Breast epithelium (tissue), 3 donors: ENCODE measurements at regions not wholly inside any gene's neighbourhood (a gene's known extent, or its start where the extent isn't known, plus 50 kb on each side); places are given as distances from the start of the nearest gene placed in this dataset.

Source experiments
- CTCF ChIP-seq, 3 donors: fragments of 450-650 bp; IDR thresholded peaks; one replicate each; pipeline ENCODE4 v1.5.1; 2016 to 2017; ENCODE audit warnings: antibody characterized with exemption in 3 of 3, mild to moderate bottlenecking in 3 of 3, moderate library complexity in 3 of 3
- POLR2A ChIP-seq: fragments of 450-650 bp; IDR thresholded peaks from one replicate; pipeline ENCODE4 v1.6.1; 2016; ENCODE audit warnings: antibody characterized with exemption, mild to moderate bottlenecking, moderate library complexity

GRCh38 chr4:87746001-87746400, 53.4 kb upstream of the IBSP start:
- TF ChIP-seq CTCF (IDR thresholded peaks at IDR 0.05), result no peak
- no peak for TF ChIP-seq POLR2A
